HG03045 (cell line): ENCODE measurements at regions not wholly inside any gene's neighbourhood (a gene's known extent, or its start where the extent isn't known, plus 50 kb on each side); places are given as distances from the start of the nearest gene placed in this dataset.
"Not testable (repeated sequence)": the region's sequence is repeated elsewhere in the genome, so short reads cannot be mapped to it uniquely, and the experiment has no call there.

ENCODE experiments used
- ATAC-seq: cut with Tn5 transposase; IDR thresholded peaks from one replicate; pipeline ENCODE4 v1.9.1; 2021; ENCODE audit warnings: mild to moderate bottlenecking, moderate library complexity; ENCODE audit not compliant: unreplicated experiment

DNA sequence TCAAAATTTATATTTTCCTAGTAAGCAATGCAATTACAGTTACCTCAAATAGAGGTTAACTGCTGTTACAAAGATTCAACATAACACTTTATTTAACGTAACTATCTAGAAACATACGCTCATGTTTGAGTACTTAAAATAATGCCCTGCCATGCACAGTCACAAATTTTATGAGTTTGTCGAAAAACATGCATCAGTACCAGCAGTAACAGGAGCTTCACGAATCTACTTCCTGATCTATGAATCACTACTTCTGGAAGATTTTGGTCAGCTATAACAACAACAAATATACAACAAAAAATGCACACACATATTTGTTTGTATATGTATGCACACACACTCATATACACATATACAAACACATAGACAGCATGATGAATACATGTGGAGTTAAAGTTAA is 881.8 kb downstream of the FSCB start:
- no peak for ATAC-seq

DNA sequence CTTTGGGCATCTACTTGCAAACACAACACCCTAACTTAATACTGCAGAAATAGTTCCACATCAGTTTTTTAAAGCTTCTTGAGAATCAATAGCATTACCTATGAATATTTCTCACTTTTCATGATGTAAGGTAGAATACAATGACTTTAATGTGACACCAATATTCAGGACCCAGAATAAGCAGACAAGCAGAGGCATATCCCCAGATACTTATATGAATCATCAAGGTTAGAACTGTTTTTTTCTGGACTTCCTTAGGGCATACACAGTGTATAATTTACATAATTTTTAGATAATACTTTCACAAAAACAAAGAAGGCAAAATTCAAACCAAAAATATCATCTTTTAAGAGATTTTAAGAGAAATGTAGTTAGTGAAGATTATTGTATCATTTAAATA is 885.8 kb downstream of the FSCB start:
- no peak for ATAC-seq

DNA sequence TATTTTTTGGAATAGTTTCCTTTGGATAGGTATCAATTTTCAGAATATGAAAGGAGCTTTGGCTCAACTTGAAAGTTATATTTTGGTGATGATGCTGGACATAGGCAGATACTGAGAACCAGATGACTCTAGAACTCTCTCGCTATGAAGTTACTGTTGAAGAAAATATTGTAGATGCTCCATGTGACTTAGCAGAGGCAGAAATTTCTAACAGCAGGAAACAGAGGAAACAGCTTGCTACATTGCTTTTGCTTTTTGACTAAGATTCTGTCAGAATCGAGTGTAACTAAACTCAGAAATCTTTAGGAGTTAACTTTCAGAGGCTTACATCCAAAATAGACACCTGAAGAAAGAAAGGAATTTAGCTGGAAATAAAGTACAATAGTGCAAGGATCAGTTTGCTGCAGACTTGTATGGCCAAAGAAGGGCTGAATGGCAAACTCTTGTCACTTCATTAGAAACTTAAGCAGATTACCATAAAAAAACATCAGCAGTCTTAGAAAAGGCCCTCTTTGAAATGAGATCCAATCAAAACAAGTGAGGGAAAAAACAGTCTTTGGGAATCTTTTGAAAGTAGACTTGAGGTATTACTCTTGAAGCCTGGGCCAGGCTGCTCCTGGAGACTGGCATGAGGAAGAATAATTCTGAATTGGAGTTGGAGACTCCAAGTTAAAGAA is 911.8 kb downstream of the FSCB start:
- no peak for ATAC-seq

DNA sequence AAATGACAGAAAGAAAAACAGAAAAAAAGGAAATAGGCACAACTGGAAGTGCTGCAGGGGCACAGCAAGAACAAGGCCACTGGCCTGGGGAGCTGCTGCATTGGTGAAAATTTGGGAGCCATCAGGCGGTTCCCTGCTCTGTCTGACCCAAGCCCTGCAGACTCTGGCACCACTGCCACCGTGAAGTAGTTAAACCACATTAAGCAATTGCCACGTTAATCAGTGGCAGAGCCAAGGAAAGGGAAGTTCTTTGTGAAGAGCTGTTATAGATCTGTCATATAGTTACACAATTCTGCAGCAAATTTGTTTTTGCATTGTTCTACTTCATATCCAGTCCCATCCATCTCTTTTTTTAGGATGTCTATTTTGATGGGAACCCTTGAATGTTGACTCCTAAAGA is 915.3 kb downstream of the FSCB start:
- ATAC-seq, result no peak

DNA sequence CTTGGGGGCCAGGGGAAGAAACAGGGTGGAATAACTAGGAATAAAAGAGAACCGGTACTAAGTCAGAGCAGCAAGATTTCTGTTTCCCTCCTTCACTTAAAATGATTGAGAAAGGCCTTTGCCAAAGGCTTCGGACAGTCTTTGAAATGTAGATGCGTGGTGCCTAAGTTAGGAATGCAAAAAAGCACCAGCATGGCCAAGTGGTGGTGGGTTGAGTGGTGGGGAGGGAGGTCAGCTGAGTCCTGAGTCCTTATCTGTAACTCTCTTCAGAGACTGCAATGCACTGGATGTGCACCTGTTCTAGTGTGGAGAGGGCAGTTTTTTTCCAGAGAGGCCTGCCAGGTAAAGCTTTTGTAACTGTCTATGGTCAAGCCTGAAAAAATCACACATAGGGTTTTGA is 919.9 kb downstream of the FSCB start:
- ATAC-seq, result no peak

DNA sequence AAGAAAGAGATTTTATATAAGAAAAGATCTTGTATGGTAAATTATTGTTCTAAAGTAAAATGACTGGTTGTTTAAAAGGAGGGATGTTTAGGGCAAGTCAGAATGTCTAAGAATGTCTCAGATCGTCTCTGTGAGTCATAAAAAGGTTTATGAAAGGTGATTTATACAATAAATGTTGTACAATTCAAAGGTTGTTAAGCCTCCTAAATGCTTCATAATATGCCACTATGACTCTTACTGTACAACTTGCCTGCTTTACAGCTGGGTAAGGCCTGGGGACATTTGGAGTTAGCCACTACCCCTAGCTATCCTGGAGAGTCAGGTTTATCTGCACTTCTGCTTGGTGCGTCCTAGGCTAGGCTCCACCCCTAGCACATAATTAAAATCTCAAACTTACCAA is 927.4 kb downstream of the FSCB start:
- no peak for ATAC-seq

DNA sequence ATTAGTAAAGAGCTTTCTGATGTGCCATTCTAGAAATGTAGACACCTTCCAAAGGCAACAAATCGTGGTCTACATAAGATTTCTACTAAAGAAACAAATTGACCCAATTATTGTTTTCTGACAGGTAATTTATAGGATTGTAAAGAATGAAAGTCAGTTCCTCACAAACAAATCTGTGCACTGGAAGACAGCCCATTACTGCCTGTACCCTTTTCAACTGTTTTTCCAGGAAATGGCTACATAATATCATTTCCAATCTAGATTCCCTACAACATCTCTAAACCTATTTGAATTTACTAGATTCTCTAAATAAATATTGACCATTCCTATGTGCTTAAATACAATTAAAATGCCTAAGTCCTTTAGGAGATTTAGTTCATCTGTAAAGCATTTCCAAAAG is 939.1 kb downstream of the FSCB start:
- ATAC-seq, result no peak

DNA sequence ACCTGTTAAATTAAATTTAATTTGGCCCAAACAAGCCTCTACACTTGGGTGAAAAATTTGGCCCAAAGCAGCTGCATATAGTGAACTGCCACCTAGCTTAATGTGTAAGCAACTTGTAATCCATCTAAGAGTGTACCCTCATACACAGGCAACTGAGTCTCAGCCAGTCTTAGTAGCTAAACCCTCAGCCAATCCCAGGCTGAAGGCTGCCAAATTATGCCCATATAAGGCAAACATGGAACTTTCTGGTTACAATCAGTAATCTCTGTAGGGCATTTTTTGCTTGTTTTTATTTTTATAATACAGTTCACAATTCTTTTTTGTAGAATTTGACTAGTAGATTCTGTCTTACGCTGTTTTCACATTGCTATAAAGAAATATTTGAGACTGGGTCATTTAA is 958.7 kb downstream of the FSCB start:
- no peak for ATAC-seq

DNA sequence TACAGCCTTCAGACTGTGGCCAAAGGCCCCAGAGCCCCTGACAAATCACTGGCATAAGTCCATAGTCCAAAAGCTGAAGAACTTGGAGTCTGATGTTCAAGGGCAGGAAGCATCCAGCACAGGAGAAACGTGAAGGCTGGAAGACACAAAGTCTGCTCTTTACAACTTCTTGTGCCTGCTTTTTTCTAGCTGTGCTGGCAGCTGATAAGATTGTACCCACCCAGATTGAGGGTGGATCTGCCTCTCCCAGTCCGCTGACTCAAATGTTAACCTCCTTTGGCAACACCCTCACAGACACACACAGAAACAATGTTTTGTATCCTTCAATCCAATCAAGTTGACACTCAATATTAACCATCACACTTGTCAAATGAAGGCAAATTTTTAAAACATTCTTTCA is 959.5 kb downstream of the FSCB start:
- not testable (repeated sequence) for ATAC-seq

DNA sequence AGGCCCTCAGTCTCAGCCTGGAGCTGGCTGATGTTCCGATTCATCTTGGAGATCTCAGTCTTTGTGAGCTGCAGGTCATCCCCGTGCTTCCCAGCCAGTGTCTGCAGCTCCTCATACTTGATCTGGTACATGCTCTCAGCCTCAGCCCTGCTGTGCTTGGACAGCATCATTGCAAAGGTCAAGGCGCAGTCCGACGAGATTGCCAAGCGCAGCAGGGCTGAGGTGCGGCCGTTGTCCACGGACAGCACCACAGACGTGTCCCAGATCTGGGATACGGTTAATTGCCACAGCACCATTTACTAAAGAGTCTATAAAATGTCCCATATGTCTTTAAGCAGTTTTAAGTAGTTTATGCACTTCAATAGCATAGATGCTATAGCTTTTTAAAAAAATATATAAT is 965.7 kb downstream of the FSCB start:
- no peak for ATAC-seq

DNA sequence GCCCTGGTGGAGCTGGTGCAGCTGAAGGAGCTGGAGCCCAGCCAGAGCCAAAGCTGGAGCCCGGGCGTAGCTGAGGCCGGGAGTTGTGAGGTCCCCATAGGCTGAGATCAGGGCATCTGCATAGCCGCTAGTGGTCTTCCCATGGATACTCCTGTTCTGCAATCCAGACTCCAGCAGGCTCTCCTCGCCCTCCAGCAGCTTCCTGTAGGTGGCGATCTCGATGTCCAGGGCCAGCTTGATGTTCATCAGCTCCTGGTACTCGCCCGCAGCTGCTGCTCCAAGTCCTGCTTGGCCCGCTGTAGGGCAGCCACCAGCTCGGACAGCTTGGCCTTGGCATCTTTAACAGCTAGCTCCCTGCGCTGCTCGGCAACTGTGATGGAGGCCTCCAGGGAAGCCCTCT is 966.1 kb downstream of the FSCB start:
- no peak for ATAC-seq

DNA sequence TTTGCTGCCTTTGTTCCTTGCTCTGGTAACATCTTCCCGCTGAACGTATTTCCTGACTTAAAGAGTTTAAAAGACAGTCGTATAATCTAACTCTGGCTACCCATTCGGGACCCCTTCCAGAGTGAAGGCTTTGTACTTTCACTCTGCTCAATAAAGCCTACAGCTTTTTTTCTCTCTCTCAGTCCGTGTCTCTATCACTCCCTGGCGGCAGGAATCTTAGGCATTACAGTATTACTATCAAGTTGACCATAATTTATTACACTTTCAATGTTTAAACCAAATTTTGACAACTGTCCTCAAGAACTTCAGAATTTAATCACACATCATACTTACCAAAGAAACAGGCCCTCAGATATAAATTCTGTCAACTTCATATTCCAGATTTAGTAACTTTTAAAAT is 967.9 kb downstream of the FSCB start:
- no peak for ATAC-seq

DNA sequence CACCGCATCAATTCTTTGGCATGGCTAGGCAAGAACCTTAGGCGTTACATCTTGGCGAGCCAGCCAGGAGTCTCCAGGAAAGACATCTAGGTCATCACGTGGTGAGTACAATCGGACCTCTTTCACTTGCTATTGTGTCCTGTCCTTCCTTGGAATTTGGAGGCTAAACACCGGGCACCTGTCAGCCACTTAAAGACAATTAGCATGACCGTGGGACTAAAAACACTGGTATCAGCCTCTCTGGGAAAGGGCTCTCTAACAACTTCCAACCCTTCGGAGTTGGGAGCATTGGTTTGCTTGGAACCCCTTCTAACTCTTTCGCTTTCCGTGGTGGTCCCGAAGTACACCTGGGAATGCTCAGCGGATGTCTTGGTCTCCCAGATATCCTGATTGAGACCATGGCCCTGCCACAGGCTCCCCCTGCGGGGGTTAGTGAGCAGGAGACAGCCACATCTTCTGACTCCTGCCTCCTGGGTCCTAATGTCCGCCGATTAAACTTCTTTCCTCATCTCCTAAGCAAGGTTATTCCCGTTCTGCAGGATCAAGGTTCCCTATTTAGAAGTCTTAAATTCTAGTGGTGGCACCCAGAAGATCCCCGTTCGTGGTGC is 971.7 kb downstream of the FSCB start:
- ATAC-seq, result no peak

DNA sequence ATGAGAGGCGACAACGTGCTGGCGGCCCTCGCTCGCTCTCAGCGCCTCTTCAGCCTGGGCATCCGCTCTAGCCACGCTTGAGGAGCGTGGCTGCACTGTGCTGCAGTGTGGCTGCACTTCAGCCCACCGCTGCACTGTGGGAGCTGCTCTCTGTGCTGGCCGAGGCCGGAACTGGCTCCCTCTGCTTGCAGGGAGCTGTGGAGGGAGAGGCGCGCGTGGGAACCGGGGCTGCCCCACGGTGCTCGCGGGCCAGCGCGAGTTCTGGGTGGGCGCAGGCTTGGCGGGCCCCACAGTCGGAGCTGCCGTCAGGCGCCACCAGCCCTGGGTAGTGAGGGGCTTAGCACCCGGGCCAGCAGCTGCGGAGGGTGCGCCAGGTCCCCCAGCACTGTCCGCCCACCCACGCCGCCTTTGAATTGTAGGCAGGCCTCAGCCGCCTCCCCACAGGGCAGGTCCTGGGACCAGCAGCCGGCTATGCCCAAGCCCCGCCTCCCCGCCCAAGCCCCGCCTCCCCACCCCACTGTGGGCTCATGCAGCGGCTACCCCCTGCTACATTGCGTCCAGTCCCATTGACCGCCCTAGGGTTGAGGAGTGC is 974.2 kb downstream of the FSCB start:
- no peak for ATAC-seq

DNA sequence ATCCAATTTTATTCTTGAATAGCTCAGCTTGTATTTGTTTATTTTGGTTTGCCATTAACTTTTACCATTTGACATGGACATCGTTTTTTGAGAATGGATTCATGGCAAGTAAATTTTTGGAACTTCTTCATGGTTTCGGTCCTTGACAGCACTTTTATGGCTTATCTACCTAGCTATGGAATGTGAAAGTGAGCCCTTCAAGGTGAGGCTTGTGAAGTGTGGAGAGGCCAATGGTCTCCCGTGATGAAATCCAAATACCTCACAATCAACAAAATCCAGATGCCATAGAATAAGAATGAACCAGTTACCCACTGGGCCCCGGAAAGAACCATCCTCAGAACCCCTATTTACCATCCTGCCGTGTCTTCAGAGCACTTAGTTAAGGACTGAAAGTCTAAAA is 978.8 kb downstream of the FSCB start:
- no peak for ATAC-seq

DNA sequence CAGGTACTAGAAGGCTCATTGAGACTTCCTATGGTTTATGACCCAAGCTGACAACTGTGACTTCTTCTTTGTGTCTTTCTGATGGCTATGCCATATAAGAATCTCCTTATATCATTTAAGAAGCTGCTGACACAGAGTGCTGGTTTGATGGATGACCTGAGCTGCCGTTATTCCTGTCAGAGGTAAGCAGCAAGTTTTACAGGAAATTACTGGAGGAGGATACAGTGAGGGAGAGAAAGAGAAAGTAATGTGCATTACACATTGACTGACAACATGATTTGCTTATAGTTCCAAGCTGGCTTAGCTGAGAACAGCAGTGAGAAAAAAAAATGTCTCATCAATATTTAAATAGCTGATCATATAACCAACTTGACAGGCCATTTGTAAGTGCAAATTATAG is 981.4 kb downstream of the FSCB start:
- no peak for ATAC-seq

DNA sequence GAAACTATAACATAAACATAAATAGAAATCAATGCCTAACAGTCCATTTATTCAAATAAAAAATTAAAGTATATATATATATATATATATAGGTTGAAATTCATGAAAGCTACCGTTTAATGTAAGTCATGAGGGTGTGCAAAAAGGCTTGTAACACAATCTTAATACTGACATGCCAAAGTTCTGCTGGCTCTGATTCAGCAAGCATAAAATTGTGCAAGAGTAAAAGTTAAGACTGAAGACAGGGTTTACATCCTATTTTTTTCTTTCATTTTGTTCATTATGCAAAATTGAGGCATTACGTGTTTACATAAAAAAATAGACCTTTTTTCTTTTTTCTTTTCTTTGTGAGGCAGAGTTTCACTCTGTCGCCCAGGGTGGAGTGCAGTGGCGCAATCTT is 984.2 kb downstream of the FSCB start:
- ATAC-seq, result no peak

DNA sequence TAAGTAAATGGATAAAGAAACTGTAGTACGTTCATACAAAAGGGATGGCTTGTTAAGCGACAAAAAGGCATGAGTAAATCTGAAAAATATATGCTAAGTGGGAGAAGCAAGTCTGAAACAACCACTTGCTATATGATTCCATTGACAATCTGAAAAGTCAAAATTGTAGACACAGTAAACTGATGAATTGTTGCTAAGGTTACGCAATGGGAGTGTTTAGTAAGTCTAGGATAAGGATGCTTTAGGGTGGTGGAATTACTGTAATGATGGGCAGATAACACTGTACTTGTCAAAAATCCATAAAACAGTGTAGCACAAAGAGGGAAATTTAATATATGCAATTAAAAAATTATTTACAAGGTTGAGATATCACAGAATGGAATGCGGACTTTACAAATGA is 984.9 kb downstream of the FSCB start:
- ATAC-seq, result no peak

DNA sequence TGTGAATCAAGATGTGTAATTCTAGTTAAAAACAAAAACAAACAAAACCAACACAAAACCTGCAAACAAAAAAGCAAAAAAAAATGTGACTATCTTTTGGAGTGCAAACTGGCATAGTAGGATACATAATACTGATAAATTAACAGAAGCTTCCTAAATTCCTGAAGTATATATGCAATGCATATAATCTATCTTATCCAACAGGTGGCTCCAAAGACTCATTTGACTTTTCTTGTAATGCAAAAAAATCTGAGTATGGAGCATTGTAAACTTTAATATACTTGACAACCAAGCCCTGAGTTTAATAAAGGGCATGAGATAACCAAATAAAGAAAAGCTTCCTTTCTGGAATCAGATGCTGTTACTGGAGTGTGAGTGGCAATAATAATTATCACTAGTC is 1003.6 kb downstream of the FSCB start:
- ATAC-seq, result no peak

DNA sequence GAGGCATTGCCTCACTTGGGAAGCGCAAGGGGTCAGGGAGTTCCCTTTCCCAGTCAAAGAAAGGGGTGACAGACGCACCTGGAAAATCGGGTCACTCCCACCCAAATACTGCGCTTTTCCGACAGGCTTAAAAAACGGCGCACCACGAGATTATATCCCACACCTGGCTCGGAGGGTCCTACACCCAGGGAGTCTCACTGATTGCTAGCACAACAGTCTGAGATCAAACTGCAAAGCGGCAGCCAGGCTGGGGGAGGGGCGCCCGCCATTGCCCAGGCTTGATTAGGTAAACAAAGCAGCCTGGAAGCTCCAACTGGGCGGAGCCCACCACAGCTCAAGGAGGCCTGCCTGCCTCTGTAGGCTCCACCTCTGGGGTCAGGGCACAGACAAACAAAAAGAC is 1014.7 kb downstream of the FSCB start:
- not testable (repeated sequence) for ATAC-seq

DNA sequence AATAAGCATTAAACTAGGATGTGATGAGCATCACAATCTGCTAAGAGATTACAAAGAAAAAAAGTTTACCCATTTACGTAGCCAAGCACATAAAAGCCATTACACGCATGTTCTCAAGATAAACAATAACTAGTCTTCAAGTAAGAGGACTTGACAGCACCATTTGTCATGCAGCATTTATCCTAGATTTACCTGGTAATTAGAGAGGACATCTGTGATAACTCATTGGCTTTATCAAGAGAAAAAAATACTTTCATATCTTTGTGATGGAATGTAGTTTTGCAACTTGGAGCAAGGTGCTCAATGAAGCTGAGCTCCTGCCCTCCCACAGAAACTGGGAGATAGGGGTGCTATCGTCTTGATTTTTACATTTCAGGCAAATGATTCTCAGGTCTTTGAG is 1023.7 kb downstream of the FSCB start:
- no peak for ATAC-seq

DNA sequence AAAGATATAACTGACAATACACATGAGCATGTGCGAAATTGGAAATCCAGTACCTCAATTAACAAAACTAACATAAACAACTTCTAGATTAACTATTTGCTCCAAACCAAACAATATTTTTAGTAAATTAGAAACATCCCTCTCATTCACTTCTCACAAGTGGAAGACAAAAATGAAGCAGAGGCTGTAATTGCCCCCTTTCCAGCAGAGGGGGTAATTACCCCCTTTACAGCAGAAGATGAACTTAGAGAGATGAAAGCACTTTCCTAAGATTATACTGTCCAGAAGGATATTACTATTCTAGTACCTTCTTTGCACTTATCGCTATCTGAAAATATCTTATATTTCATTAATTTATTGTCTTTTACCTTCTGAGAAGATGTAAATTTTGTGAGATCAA is 1025.2 kb downstream of the FSCB start:
- ATAC-seq, result no peak

DNA sequence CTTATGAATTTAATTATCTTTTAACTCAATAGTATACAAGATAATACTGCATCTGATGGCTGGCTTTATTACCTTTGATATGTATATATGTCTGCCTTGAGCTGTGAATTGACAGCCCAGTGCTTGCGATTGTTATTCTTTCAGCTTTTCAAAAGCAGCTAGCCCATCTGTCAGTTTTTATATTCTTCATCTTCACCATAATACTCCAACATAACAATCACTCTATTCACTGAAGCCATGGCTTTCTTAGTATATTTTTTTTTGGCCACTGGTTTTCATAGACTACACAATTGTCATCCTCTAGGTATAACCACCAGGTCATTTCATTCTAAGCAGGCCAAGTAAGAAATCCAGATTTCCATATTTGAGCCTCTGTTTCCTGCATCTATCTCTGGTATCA is 1026.1 kb downstream of the FSCB start:
- ATAC-seq, result no peak
